Neural cell (in vitro differentiated cells): ENCODE measurements at regions not wholly inside any gene's neighbourhood (a gene's known extent, or its start where the extent isn't known, plus 50 kb on each side); places are given as distances from the start of the nearest gene placed in this dataset.

ENCODE experiments used
- H2AFZ ChIP-seq: fragments of 200-600, 300-800 bp; sonication (generic), shearing (Covaris generic); 2 replicates; pipeline ENCODE4 v1.6.0; 2014; ENCODE audit warnings: low read depth, mild to moderate bottlenecking, antibody characterized with exemption, low read length, moderate library complexity
- H3F3A ChIP-seq: fragments of 200-600 bp; shearing (Covaris generic); 2 replicates; pipeline ENCODE4 v1.6.1; 2016; ENCODE audit warnings: mild to moderate bottlenecking, moderate library complexity, mixed read lengths, antibody characterized with exemption, low read length; ENCODE audit not compliant: insufficient read depth, poor library complexity, severe bottlenecking
- H3K27ac ChIP-seq: fragments of 200-600, 300-800 bp; sonication (generic), shearing (Covaris generic); 2 replicates; pipeline ENCODE4 v1.5.1; 2014; ENCODE audit warnings: mild to moderate bottlenecking, low read length, moderate library complexity
- H3K27me3 ChIP-seq: fragments of 300-800, 200-600 bp; sonication (generic), shearing (Covaris generic); 2 replicates; pipeline ENCODE4 v1.6.0; 2014; ENCODE audit warnings: mild to moderate bottlenecking, low read depth, low read length, moderate library complexity; ENCODE audit not compliant: insufficient read depth
- H3K36me3 ChIP-seq: fragments of 300-800, 200-600 bp; sonication (generic), shearing (Covaris generic); 2 replicates; pipeline ENCODE4 v1.5.1; 2014; ENCODE audit warnings: mild to moderate bottlenecking, antibody characterized with exemption, low read length, moderate library complexity; ENCODE audit not compliant: insufficient read depth
- H3K4me2 ChIP-seq: fragments of 300-800, 200-600 bp; sonication (generic), shearing (Covaris generic); 2 replicates; pipeline ENCODE4 v1.6.0; 2014; ENCODE audit warnings: mild to moderate bottlenecking, low read length
- H3K4me3 ChIP-seq: fragments of 300-800, 200-600 bp; sonication (generic), shearing (Covaris generic); 2 replicates; pipeline ENCODE4 v1.5.1; 2014; ENCODE audit warnings: mild to moderate bottlenecking, low read length, moderate library complexity
- H3K79me2 ChIP-seq: fragments of 200-600 bp; shearing (Covaris generic); replicated peaks from 2 replicates; pipeline ENCODE4 v1.6.0; 2014; ENCODE audit warnings: mild to moderate bottlenecking, low read length, moderate library complexity; ENCODE audit not compliant: insufficient read depth
- H3K9ac ChIP-seq: fragments of 300-800, 200-600 bp; sonication (generic), shearing (Covaris generic); 2 replicates; pipeline ENCODE4 v1.6.1; 2016; ENCODE audit warnings: mild to moderate bottlenecking, low read length, mixed read lengths
- H3K9me2 ChIP-seq: fragments of 200-600 bp; shearing (Covaris generic); 2 replicates; pipeline ENCODE4 v1.6.1; 2016; ENCODE audit warnings: mild to moderate bottlenecking, low read length, mixed read lengths; ENCODE audit not compliant: insufficient read depth
- H3K9me3 ChIP-seq: fragments of 200-600, 300-800 bp; sonication (generic), shearing (Covaris generic); 2 replicates; pipeline ENCODE4 v1.6.1; 2016; ENCODE audit warnings: mild to moderate bottlenecking, mixed run types, low read length, moderate library complexity, mixed read lengths
- H4K20me1 ChIP-seq: fragments of 200-600 bp; shearing (Covaris generic); 2 replicates; pipeline ENCODE4 v1.6.1; 2016; ENCODE audit warnings: mild to moderate bottlenecking, mixed run types; ENCODE audit not compliant: insufficient read depth
- EP300 ChIP-seq: fragments of 450-650 bp; conservative IDR thresholded peaks from 2 replicates; pipeline ENCODE4 v1.6.1; 2014; ENCODE audit warnings: antibody characterized with exemption, mild to moderate bottlenecking, moderate library complexity; ENCODE audit not compliant: poor library complexity, severe bottlenecking
- EZH2 ChIP-seq: fragments of 200-600, 300-800 bp; shearing (Covaris generic), sonication (generic); IDR thresholded peaks from 2 replicates; pipeline ENCODE4 v1.6.1; 2014; ENCODE audit warnings: antibody characterized with exemption, low read length, borderline replicate concordance, mild to moderate bottlenecking; ENCODE audit not compliant: insufficient read depth, poor library complexity, severe bottlenecking
- MXI1 ChIP-seq: fragments of 450-650 bp; conservative IDR thresholded peaks from 2 replicates; pipeline ENCODE4 v1.6.1; 2014; ENCODE audit warnings: antibody characterized with exemption, mild to moderate bottlenecking; ENCODE audit not compliant: poor library complexity, severe bottlenecking
- POLR2AphosphoS5 ChIP-seq: IDR thresholded peaks from 2 replicates; pipeline ENCODE4 v1.6.1; 2012
- RAD21 ChIP-seq: fragments of 450-650 bp; conservative IDR thresholded peaks from 2 replicates; pipeline ENCODE4 v1.6.1; 2014; ENCODE audit warnings: antibody characterized with exemption, mild to moderate bottlenecking, moderate library complexity
- SMC3 ChIP-seq: fragments of 450-650 bp; conservative IDR thresholded peaks from 2 replicates; pipeline ENCODE4 v1.6.1; 2014; ENCODE audit warnings: antibody characterized with exemption, mild to moderate bottlenecking, moderate library complexity; ENCODE audit not compliant: poor library complexity
- TAF1 ChIP-seq: IDR thresholded peaks from 2 replicates; pipeline ENCODE4 v1.6.1; 2012; ENCODE audit warnings: low read depth
- TF ChIP-seq, protein P1 (sequence below): fragments of 450-650 bp; IDR thresholded peaks from 2 replicates; pipeline ENCODE4 v1.5.1; 2014; ENCODE audit warnings: antibody characterized with exemption, mild to moderate bottlenecking, moderate library complexity; ENCODE audit not compliant: poor library complexity, severe bottlenecking
- TF ChIP-seq, protein P2 (sequence below): IDR thresholded peaks from 2 replicates; pipeline ENCODE4 v1.6.1; 2012; ENCODE audit warnings: borderline replicate concordance

DNA sequence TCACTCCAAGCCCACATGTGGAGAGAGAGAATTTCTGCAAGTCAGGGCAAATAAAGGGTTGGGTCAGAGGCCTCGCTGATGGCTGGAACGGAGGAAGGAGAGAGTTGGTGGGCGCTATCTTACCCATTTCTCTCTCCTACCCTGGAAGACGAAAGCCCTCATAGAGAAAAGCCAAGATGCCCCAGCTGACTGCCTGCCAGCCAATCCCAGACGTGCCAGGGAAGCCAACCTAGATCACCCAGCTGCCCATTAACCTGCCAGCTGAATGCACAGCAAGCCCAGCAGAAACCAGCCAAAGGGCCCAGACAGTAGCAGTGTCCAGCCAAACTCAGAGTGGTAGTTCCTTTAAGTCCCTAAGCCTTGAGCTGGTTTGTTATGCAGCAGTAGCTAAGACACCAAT is 167.0 kb upstream of the ZNF507 start:
- no peak overlapping the region for H2AFZ ChIP-seq
- no peaks in the 10 kb centered on the region for H3K79me2 ChIP-seq
- no peaks in the 10 kb centered on the region for H3K9me2 ChIP-seq
- H4K20me1 ChIP-seq: no peaks in the 10 kb centered on the region
- TF ChIP-seq, protein P1, sequence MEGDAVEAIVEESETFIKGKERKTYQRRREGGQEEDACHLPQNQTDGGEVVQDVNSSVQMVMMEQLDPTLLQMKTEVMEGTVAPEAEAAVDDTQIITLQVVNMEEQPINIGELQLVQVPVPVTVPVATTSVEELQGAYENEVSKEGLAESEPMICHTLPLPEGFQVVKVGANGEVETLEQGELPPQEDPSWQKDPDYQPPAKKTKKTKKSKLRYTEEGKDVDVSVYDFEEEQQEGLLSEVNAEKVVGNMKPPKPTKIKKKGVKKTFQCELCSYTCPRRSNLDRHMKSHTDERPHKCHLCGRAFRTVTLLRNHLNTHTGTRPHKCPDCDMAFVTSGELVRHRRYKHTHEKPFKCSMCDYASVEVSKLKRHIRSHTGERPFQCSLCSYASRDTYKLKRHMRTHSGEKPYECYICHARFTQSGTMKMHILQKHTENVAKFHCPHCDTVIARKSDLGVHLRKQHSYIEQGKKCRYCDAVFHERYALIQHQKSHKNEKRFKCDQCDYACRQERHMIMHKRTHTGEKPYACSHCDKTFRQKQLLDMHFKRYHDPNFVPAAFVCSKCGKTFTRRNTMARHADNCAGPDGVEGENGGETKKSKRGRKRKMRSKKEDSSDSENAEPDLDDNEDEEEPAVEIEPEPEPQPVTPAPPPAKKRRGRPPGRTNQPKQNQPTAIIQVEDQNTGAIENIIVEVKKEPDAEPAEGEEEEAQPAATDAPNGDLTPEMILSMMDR: no peak
- TF ChIP-seq, protein P2, sequence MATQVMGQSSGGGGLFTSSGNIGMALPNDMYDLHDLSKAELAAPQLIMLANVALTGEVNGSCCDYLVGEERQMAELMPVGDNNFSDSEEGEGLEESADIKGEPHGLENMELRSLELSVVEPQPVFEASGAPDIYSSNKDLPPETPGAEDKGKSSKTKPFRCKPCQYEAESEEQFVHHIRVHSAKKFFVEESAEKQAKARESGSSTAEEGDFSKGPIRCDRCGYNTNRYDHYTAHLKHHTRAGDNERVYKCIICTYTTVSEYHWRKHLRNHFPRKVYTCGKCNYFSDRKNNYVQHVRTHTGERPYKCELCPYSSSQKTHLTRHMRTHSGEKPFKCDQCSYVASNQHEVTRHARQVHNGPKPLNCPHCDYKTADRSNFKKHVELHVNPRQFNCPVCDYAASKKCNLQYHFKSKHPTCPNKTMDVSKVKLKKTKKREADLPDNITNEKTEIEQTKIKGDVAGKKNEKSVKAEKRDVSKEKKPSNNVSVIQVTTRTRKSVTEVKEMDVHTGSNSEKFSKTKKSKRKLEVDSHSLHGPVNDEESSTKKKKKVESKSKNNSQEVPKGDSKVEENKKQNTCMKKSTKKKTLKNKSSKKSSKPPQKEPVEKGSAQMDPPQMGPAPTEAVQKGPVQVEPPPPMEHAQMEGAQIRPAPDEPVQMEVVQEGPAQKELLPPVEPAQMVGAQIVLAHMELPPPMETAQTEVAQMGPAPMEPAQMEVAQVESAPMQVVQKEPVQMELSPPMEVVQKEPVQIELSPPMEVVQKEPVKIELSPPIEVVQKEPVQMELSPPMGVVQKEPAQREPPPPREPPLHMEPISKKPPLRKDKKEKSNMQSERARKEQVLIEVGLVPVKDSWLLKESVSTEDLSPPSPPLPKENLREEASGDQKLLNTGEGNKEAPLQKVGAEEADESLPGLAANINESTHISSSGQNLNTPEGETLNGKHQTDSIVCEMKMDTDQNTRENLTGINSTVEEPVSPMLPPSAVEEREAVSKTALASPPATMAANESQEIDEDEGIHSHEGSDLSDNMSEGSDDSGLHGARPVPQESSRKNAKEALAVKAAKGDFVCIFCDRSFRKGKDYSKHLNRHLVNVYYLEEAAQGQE: no peak
- TF ChIP-seq SMC3 (no peak), POLR2AphosphoS5 (no peak), MXI1 (no peak)
- peaks cover 3% of the 10 kb centered on the region for H3F3A ChIP-seq
- no peaks in the 10 kb centered on the region for H3K9me3 ChIP-seq
- no peaks in the 10 kb centered on the region for H3K36me3 ChIP-seq
- H3K4me2 ChIP-seq: no peak overlapping the region
- no peaks in the 10 kb centered on the region for H3K27me3 ChIP-seq
- H3K4me3 ChIP-seq: no peak overlapping the region
- H3K9ac ChIP-seq: no peak overlapping the region
- H3K27ac ChIP-seq: no peak overlapping the region

DNA sequence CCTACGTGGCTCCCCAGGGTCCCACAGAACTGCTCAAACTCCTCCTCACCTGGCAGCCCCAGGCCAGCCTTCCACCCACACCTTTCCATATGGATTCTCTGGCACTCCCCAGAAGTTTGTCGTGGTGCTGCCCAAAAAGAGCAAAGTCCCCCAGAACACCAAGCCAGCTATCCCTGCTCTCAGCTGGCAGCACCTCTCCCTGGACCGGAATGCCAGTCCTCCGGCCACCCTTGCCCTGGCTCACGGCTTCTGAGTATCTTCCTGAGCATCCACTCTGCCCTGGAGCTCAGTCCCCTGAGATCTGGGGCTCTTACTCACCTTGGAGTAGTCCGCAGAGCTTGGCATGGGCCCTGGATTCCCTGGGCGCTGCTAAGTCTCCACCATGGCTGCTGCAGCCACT is 166.5 kb upstream of the ZNF507 start:
- Histone ChIP-seq H3F3A (peaks cover 3% of the 10 kb centered on the region), H3K4me2 (no peak overlapping the region), H3K36me3 (no peaks in the 10 kb centered on the region), H3K9ac (no peak overlapping the region), H3K4me3 (no peak overlapping the region), H3K9me2 (no peaks in the 10 kb centered on the region), H3K9me3 (no peaks in the 10 kb centered on the region), H3K27me3 (no peaks in the 10 kb centered on the region), H3K79me2 (no peaks in the 10 kb centered on the region), H3K27ac (no peak overlapping the region), H2AFZ (no peak overlapping the region), H4K20me1 (no peaks in the 10 kb centered on the region)
- TF ChIP-seq POLR2AphosphoS5: no peak
- TF ChIP-seq, protein P1: no peak
- TF ChIP-seq, protein P2: no peak
- TF ChIP-seq TAF1: no peak
- no peak for TF ChIP-seq SMC3
- no peak for TF ChIP-seq EP300
- no peak for TF ChIP-seq MXI1
- TF ChIP-seq EZH2: no peak
- TF ChIP-seq RAD21: no peak
